ENCODE measurements at regions not wholly inside any gene's neighbourhood (a gene's known extent, or its start where the extent isn't known, plus 50 kb on each side); places are given as distances from the start of the nearest gene placed in this dataset.

DNA sequence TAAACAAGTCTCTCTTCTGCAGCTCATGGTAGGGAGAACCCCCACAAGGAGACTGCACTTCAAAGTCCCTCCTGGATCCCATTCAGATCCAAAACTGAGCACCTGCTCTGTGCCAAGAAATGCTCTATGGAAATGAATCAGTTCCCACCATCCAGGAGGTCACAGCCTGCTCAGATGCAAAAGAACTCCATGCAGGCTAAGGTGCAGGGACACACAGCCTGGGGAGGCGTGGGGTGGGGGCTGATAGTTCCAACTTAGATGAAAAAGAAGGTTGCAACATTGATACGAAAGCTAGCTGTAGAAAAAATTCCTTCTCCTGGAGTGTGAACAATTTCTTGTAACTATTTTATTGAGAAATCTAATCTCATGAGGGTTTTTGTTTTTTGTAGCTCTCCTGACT is 111.0 kb upstream of the TMEM170B start:
- TF ChIP-seq EP300 (IDR thresholded peaks at IDR 0.05): no peak
- TF ChIP-seq, protein P1, sequence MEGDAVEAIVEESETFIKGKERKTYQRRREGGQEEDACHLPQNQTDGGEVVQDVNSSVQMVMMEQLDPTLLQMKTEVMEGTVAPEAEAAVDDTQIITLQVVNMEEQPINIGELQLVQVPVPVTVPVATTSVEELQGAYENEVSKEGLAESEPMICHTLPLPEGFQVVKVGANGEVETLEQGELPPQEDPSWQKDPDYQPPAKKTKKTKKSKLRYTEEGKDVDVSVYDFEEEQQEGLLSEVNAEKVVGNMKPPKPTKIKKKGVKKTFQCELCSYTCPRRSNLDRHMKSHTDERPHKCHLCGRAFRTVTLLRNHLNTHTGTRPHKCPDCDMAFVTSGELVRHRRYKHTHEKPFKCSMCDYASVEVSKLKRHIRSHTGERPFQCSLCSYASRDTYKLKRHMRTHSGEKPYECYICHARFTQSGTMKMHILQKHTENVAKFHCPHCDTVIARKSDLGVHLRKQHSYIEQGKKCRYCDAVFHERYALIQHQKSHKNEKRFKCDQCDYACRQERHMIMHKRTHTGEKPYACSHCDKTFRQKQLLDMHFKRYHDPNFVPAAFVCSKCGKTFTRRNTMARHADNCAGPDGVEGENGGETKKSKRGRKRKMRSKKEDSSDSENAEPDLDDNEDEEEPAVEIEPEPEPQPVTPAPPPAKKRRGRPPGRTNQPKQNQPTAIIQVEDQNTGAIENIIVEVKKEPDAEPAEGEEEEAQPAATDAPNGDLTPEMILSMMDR (IDR thresholded peaks at IDR 0.05): no peak
